Stimulated activated naive B cell treated with anti-CD40 and anti-IgM and Interleukin-4, amounts not matched to agents 10 μg/mL and 1 μg/mL and 100 μg/mL, for 72 hours (primary cell): ENCODE measurements at regions not wholly inside any gene's neighbourhood (a gene's known extent, or its start where the extent isn't known, plus 50 kb on each side); places are given as distances from the start of the nearest gene placed in this dataset.

Experiments
- ATAC-seq, 2 donors: fragments of 150-1000 bp; cut with Tn5 transposase; replicated peaks; 2 replicates each; pipeline ENCODE4 v1.10.0; 2021; ENCODE audit warnings: moderate library complexity in 1 of 2
- DNase-seq: peaks from one replicate; pipeline ENCODE4 v3.0.0; 2021
- H3K27ac Mint-ChIP-seq: one replicate; pipeline ENCODE4 v1.8.0; 2022; ENCODE audit warnings: mild to moderate bottlenecking, mixed read lengths
- H3K27me3 Mint-ChIP-seq, 2 donors: one replicate each; pipeline ENCODE4 v1.8.0; 2022; ENCODE audit warnings: mixed read lengths in 2 of 2
- H3K36me3 Mint-ChIP-seq, 2 donors: one replicate each; pipeline ENCODE4 v1.8.0; 2022; ENCODE audit warnings: mixed read lengths in 2 of 2, mild to moderate bottlenecking in 1 of 2
- H3K4me1 Mint-ChIP-seq, 2 donors: one replicate each; pipeline ENCODE4 v1.8.0; 2022; ENCODE audit warnings: mixed read lengths in 2 of 2, mild to moderate bottlenecking in 1 of 2
- H3K4me3 Mint-ChIP-seq, 2 donors: one replicate each; pipeline ENCODE4 v1.8.0; 2022; ENCODE audit warnings: mild to moderate bottlenecking in 2 of 2, mixed read lengths in 2 of 2, moderate library complexity in 1 of 2
- H3K9me3 Mint-ChIP-seq, 2 donors: one replicate each; pipeline ENCODE4 v1.8.0; 2022; ENCODE audit warnings: mixed read lengths in 2 of 2, mild to moderate bottlenecking in 1 of 2

GRCh38 chr4:123342498-123342897 lies 54.1 kb upstream of the SPRY1 start:
- DNase-seq, result no peak
- Mint-ChIP-seq H3K9me3 (no peaks in the 10 kb centered on the region), H3K4me3 (no peak overlapping the region), H3K4me1 (no peaks in the 10 kb centered on the region), H3K27ac (no peak overlapping the region), H3K27me3 (peaks cover 0 to 3% of the 10 kb centered on the region in 2 donors), H3K36me3 (no peaks in the 10 kb centered on the region)
- no peak for ATAC-seq

GRCh38 chr4:123343400-123344041 lies 53.1 kb upstream of the SPRY1 start:
- no peak overlapping the region for H3K27ac Mint-ChIP-seq
- DNase-seq (no peak), ATAC-seq (no peak)
- H3K4me1 Mint-ChIP-seq, result no peaks in the 10 kb centered on the region
- no peaks in the 10 kb centered on the region for H3K36me3 Mint-ChIP-seq
- H3K9me3 Mint-ChIP-seq, result no peaks in the 10 kb centered on the region
- no peak overlapping the region for H3K4me3 Mint-ChIP-seq
- peaks cover 0 to 3% of the 10 kb centered on the region in 2 donors for H3K27me3 Mint-ChIP-seq

- Mint-ChIP-seq H3K9me3 (no peaks in the 10 kb centered on the region), H3K36me3 (no peaks in the 10 kb centered on the region), H3K4me1 (no peaks in the 10 kb centered on the region), H3K27ac (no peak overlapping the region), H3K4me3 (no peak overlapping the region), H3K27me3 (no peaks in the 10 kb centered on the region)
- DNase-seq, result no peak
- no peak for ATAC-seq
Measured at GRCh38 chr4:123345137-123345934, 51.3 kb upstream of the SPRY1 start.

DNA sequence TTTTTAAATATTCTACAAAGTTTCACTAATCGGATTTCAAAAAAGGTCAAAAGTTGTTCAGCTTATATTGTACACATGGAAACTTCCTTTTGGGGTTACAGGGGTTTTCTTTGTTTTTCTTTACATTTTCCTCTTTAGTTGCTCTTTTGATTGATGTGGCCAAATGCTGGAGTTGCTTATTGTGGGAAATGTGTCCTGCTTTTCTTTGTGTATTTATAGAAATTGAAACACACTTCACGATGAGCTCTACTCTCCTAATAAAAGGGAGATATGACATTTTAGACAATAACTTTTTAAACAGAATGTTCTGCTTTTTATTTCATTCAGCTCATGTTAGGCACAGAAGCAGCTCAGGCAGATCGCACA lies 50.7 kb upstream of the SPRY1 start:
- Mint-ChIP-seq H3K36me3 (no peaks in the 10 kb centered on the region), H3K27ac (no peak overlapping the region), H3K4me1 (no peaks in the 10 kb centered on the region), H3K9me3 (no peaks in the 10 kb centered on the region), H3K4me3 (no peak overlapping the region), H3K27me3 (no peaks in the 10 kb centered on the region)
- DNase-seq, result no peak
- ATAC-seq, result no peak

GRCh38 chr4:123346330-123346940 lies 50.2 kb upstream of the SPRY1 start:
- Mint-ChIP-seq H3K36me3 (no peaks in the 10 kb centered on the region), H3K27me3 (no peaks in the 10 kb centered on the region), H3K4me3 (no peak overlapping the region), H3K4me1 (no peaks in the 10 kb centered on the region), H3K27ac (no peak overlapping the region), H3K9me3 (no peaks in the 10 kb centered on the region)
- ATAC-seq (no peak), DNase-seq (no peak)
